ACC112 (cell line): ENCODE measurements at regions not wholly inside any gene's neighbourhood (a gene's known extent, or its start where the extent isn't known, plus 50 kb on each side); places are given as distances from the start of the nearest gene placed in this dataset.

Experiments
- H2AFZ ChIP-seq: fragments of 200-600 bp; sonication (generic); one replicate; pipeline ENCODE4 v1.6.0; 2017; ENCODE audit warnings: antibody characterized with exemption, low read length; ENCODE audit not compliant: unreplicated experiment
- H3K27ac ChIP-seq: fragments of 200-600 bp; sonication (generic); 2 replicates; pipeline ENCODE4 v1.5.1; 2014; ENCODE audit warnings: low read depth, mild to moderate bottlenecking, antibody characterized with exemption, low read length, moderate library complexity
- H3K27me3 ChIP-seq: fragments of 200-600 bp; sonication (generic); 2 replicates; pipeline ENCODE4 v1.6.1; 2014; ENCODE audit warnings: mild to moderate bottlenecking, antibody characterized with exemption, low read length, moderate library complexity, mixed read lengths; ENCODE audit not compliant: insufficient read depth
- H3K36me3 ChIP-seq: fragments of 200-600 bp; sonication (generic); 2 replicates; pipeline ENCODE4 v1.6.1; 2016; ENCODE audit warnings: mild to moderate bottlenecking, antibody characterized with exemption, low read length, moderate library complexity, mixed read lengths; ENCODE audit not compliant: insufficient read depth
- H3K4me1 ChIP-seq: fragments of 200-600 bp; sonication (generic); one replicate; pipeline ENCODE4 v1.6.1; 2016; ENCODE audit warnings: low read length, mixed read lengths; ENCODE audit not compliant: insufficient read depth, unreplicated experiment, control insufficient read depth
- H3K4me3 ChIP-seq: fragments of 200-600 bp; sonication (generic); 2 replicates; pipeline ENCODE4 v1.5.1; 2014; ENCODE audit warnings: mild to moderate bottlenecking, low read depth, low read length
- H3K79me2 ChIP-seq: fragments of 200-600 bp; sonication (generic); one replicate; pipeline ENCODE4 v1.6.0; 2016; ENCODE audit warnings: low read length; ENCODE audit not compliant: control insufficient read depth, unreplicated experiment, insufficient read depth

DNA sequence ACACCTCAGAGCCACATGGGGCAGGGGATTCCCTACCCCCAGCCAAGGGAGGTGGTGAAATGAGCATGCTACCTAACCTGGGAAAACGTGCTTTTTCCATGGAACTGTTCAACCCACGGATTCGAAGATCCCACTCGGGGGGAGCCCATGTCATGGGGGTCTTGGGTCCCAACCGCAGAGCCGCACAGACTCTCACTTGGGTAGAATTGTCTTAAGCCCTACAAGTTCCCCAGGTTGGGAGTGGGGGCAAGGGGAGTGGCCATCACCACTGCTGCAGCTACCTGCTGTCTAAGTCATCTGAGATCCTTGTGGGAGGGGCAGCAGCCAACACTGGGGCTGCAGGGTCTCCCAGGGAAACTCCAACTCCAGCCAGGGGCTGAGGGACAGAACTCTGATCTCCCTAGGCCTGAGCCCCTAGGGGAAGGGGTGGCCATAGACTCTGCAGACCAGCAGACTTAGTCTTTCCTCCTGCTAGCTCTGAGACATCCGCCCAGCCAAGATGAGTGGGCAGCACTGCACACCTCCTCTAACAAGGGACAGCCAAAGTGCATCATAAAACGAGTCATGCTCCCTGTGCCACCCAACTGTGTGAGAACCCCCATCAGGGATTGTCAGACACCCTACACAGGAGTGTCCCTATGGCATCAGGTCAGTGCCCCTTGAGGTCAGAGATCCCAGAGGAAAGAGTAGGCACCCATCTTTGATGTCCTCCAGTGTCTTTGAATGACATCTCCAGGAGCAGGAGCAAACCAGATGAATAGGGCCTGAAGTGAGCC is 610.4 kb upstream of the SLITRK6 start:
- Histone ChIP-seq H3K27me3 (no peaks in the 10 kb centered on the region), H3K79me2 (no peaks in the 10 kb centered on the region), H3K36me3 (no peaks in the 10 kb centered on the region), H3K27ac (no peak overlapping the region), H3K4me1 (no peaks in the 10 kb centered on the region), H2AFZ (no peak overlapping the region), H3K4me3 (no peak overlapping the region)

DNA sequence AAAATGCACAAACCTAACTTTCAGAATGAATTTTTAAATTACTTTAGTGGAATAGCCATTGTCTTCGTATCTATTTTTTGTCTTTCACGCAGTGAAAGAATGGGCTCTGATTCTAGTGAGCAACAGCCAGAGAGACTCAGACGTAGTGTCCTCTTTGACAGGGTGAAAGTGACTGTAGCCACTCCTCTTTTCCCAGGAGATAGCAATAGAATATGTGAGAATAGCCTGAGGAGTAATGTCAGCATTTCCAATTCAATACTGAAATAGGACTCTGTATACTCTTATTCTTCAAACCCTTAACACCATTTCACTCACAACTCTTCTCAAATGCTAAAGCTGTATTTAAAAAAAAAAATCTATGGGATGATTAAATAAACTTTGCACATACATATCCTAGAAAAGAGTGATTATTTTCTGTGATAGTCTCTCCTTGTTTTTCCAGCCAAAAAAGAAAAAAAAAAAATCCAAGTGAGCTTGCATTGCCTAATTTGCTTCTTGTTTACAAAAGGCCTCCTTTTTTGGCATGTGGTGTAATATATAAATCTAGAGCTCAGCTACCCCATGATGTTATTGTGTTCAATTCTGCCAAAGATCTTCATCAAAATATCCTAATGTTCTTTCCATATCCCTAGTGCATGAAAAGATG is 626.1 kb upstream of the SLITRK6 start:
- Histone ChIP-seq H3K4me1 (no peaks in the 10 kb centered on the region), H3K27me3 (no peaks in the 10 kb centered on the region), H3K36me3 (no peaks in the 10 kb centered on the region), H2AFZ (no peak overlapping the region), H3K79me2 (no peaks in the 10 kb centered on the region), H3K27ac (no peak overlapping the region), H3K4me3 (no peak overlapping the region)

DNA sequence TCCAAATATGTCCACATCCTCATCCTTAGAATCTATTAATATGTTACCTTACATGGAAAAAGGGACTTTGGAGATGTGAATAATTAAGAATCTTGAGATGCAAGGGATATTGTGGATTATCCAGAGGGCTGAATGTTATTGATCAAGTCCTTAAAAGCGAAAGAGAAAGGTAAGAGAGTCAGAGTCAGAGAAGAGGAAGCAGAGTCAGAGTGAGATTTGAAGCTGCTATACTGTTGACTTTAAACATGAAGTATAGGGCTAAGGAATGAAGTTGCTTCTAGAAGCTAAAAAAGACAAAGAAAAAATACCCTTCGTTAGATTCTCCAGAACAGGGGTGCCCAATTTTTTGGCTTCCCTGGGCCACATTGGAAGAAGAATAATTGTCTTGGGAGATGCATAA is 627.2 kb upstream of the SLITRK6 start:
- Histone ChIP-seq H3K79me2 (no peaks in the 10 kb centered on the region), H3K4me3 (no peak overlapping the region), H3K36me3 (no peaks in the 10 kb centered on the region), H3K27ac (no peak overlapping the region), H3K27me3 (no peaks in the 10 kb centered on the region), H3K4me1 (no peaks in the 10 kb centered on the region), H2AFZ (no peak overlapping the region)

DNA sequence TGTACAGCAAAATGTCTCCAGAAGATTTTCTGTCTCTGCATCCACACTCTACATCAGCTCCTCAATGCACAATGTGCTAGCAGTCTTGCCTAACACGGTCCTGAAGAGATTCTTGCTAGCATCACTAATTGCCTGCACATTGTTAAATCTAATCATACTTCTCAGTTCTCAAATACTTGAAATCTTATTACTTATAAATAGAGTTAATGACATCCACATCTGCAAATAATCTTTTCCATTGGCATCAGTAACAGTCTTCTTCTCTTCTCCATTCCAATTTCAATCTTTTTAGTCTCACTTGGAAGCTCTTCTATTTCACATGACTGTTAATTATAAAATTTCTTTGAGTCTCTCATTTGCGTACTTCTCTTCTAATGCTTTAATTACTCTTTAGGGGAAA is 630.5 kb upstream of the SLITRK6 start:
- no peak overlapping the region for H2AFZ ChIP-seq
- no peaks in the 10 kb centered on the region for H3K79me2 ChIP-seq
- no peaks in the 10 kb centered on the region for H3K27me3 ChIP-seq

DNA sequence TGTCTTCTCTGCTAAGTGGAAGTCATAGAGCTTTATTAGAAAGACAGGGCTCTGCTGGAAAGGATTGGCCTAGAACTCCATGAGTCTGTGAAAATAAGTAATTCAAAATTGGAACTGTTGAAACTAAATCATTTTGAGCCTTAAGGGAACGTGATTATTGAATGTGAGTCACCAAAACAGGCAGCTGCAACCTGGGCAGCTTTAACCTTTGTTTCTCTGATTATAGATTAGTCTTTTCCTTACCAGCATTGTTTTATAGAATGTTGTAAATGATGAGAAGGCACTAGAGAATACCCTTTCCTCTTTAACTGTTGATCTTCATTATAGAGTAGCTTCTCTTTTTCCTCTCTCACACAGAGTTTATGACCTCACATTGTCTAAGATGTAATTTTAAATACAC is 638.8 kb upstream of the SLITRK6 start:
- no peaks in the 10 kb centered on the region for H3K36me3 ChIP-seq
- H2AFZ ChIP-seq: peak overlapping the region; percentile 75
- peak overlapping the region; percentile 58 for H3K27ac ChIP-seq
- peak overlapping the region; percentile 48 for H3K4me3 ChIP-seq
- no peaks in the 10 kb centered on the region for H3K27me3 ChIP-seq
- no peaks in the 10 kb centered on the region for H3K79me2 ChIP-seq
- H3K4me1 ChIP-seq: peaks cover 8% of the 10 kb centered on the region

More for the DNA sequence above, 630.5 kb upstream of the SLITRK6 start:
- Histone ChIP-seq H3K36me3 (no peaks in the 10 kb centered on the region), H3K27ac (no peak overlapping the region), H3K4me3 (no peak overlapping the region), H3K4me1 (no peaks in the 10 kb centered on the region)

DNA sequence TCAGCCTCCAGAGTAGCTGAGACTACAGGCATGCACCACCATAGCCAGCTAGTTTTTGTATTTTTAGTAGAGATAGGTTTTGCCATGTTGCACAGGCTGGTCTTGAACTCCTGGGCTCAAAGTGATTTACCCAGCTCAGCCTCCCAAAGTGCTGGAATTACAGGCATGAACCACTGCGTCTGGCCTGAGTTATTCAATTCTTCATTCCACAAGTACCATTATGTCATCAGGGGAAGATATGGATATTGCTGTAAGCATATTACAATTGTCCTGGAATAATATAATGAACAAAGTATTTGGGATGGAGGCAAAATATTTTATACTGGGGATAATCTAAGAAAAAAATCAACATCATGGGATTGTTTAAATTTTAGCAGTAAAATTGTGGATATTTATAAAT is 646.0 kb upstream of the SLITRK6 start:
- Histone ChIP-seq H2AFZ (no peak overlapping the region), H3K27ac (peak overlapping the region; percentile 83), H3K27me3 (no peaks in the 10 kb centered on the region), H3K4me1 (peaks cover 7% of the 10 kb centered on the region), H3K79me2 (no peaks in the 10 kb centered on the region), H3K36me3 (no peaks in the 10 kb centered on the region), H3K4me3 (no peak overlapping the region)

DNA sequence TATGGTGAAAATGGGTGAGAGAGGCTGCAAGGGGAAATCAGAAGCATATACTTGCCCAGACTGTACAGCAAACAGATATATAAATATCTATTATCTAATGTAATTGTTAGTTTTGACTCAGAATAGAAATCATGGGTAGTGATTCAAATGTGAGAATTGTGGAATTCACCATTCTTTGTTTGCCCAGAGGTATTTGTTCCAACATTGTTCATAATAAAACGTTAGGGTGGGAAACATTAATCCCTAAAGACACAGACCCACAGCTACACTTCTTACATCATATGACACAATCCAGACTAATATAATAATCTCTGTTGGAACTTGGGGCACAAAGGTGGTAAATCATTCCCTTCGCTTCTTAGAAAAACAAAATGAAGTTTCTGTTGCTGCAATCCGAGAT is 646.5 kb upstream of the SLITRK6 start:
- peaks cover 7% of the 10 kb centered on the region for H3K4me1 ChIP-seq
- H3K27ac ChIP-seq: peak overlapping the region; percentile 83
- H3K36me3 ChIP-seq: no peaks in the 10 kb centered on the region
- peak overlapping the region; percentile 50 for H2AFZ ChIP-seq
- peak overlapping the region; percentile 39; the same call in 1 of the 2 replicates for H3K4me3 ChIP-seq
- H3K27me3 ChIP-seq: no peaks in the 10 kb centered on the region
- H3K79me2 ChIP-seq: no peaks in the 10 kb centered on the region

DNA sequence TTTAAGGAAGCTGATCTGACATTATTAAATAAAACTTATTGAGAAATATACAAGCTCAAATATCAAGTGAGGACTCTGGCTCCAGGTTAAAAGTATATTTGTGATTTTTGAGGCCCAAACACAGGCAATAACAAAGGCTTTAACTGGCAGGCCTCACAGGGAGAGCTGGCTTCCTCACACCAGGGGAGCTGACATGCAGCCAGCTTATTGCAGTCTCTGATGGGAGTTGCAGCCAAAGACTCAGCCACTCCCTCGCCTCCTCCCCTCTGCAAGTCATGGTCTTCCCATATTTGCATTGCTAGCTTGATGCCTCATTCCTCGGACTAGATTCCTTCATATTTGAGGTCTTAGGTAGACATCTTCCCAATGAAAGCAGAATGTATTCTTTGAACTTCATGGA is 647.1 kb upstream of the SLITRK6 start:
- H3K36me3 ChIP-seq: no peaks in the 10 kb centered on the region
- peak overlapping the region; percentile 14 for H2AFZ ChIP-seq
- peaks cover 7% of the 10 kb centered on the region for H3K4me1 ChIP-seq
- peak overlapping the region; percentile 39; the same call in 1 of the 2 replicates for H3K4me3 ChIP-seq
- no peaks in the 10 kb centered on the region for H3K27me3 ChIP-seq
- peak overlapping the region; percentile 83 for H3K27ac ChIP-seq
- H3K79me2 ChIP-seq: no peaks in the 10 kb centered on the region

DNA sequence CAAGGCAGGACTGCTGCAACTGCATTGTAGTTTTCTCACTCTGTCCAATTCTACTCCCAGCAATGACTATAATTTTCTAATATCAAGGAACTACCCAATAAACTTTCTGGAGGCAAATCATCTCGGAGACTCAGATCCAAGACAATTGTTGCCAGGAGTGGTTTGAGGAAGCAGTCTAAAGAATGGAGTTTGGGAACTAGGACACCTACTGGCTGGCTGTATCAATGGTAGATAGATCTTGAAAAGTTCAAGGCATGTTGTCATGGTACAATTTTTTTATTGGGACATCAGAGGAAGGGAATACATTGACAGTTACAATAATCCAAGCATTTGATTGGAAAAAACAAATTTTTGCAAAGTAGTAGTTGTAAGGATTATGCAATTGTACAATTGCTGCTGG is 648.3 kb upstream of the SLITRK6 start:
- Histone ChIP-seq H3K4me1 (peaks cover 7% of the 10 kb centered on the region), H3K27me3 (no peaks in the 10 kb centered on the region), H3K4me3 (no peak overlapping the region), H3K27ac (no peak overlapping the region), H3K79me2 (no peaks in the 10 kb centered on the region), H2AFZ (no peak overlapping the region), H3K36me3 (no peaks in the 10 kb centered on the region)

DNA sequence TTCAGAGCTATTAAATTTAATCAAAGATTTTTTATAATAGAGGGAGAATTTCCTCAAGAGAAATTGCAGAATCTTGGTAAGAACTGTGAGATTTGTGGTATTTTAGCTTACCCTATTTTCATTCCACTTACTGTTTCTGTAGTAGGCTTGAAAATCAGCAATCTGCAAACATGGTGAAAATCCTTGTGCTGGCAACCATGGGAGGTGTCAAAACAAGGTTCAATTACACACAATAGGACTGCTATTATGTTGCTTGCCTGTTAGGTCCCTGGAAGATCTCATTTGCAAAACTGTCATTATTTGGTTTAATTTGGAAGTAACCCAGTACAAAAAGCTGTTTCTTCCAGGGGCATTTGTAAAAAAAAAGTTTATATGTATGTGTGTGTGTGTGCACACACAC is 662.8 kb upstream of the SLITRK6 start:
- Histone ChIP-seq H3K4me3 (no peak overlapping the region), H3K79me2 (no peaks in the 10 kb centered on the region), H3K36me3 (no peaks in the 10 kb centered on the region), H3K4me1 (no peaks in the 10 kb centered on the region), H3K27ac (no peak overlapping the region), H2AFZ (no peak overlapping the region), H3K27me3 (no peaks in the 10 kb centered on the region)

DNA sequence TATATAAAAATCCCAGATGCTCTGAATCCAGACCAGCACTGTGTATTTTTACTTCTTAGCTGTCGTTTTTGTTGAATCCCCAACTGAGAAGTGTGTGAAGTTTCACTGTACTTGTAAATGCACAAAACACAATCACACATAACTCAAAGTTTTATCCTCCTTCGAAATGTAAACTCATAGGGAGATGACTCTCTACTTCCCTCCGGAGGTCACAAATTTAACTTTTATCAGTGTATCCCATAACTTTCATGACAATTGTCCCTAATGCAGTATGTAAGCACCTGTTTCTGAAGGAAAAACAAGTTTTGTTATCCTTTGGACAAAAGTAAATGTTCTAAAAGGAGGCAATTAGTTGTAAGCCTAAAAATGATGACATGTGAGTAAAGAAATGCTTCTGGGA is 665.0 kb upstream of the SLITRK6 start:
- Histone ChIP-seq H2AFZ (no peak overlapping the region), H3K27ac (no peak overlapping the region), H3K4me3 (no peak overlapping the region), H3K79me2 (no peaks in the 10 kb centered on the region), H3K27me3 (no peaks in the 10 kb centered on the region), H3K4me1 (no peaks in the 10 kb centered on the region), H3K36me3 (no peaks in the 10 kb centered on the region)
